SU-DHL-6 (cell line): ENCODE measurements at regions not wholly inside any gene's neighbourhood (a gene's known extent, or its start where the extent isn't known, plus 50 kb on each side); places are given as distances from the start of the nearest gene placed in this dataset.

ENCODE experiments used
- EZH2phosphoT487 ChIP-seq: fragments of 200-600 bp; sonication (generic), shearing (Covaris generic); conservative IDR thresholded peaks from 2 replicates; pipeline ENCODE4 v1.6.1; 2018; ENCODE audit warnings: mild to moderate bottlenecking, antibody characterized with exemption, low read length, moderate library complexity, mixed read lengths
- TF ChIP-seq, protein P1 (sequence below): fragments of 200-600 bp; sonication (generic); IDR thresholded peaks from one replicate; pipeline ENCODE4 v1.5.1; 2017; ENCODE audit warnings: antibody characterized with exemption, mild to moderate bottlenecking, low read length, moderate library complexity; ENCODE audit not compliant: insufficient read depth, poor library complexity, severe bottlenecking

GRCh38 chr16:86313631-86314030 is 196.7 kb upstream of the FOXF1 start:
- TF ChIP-seq, protein P1, sequence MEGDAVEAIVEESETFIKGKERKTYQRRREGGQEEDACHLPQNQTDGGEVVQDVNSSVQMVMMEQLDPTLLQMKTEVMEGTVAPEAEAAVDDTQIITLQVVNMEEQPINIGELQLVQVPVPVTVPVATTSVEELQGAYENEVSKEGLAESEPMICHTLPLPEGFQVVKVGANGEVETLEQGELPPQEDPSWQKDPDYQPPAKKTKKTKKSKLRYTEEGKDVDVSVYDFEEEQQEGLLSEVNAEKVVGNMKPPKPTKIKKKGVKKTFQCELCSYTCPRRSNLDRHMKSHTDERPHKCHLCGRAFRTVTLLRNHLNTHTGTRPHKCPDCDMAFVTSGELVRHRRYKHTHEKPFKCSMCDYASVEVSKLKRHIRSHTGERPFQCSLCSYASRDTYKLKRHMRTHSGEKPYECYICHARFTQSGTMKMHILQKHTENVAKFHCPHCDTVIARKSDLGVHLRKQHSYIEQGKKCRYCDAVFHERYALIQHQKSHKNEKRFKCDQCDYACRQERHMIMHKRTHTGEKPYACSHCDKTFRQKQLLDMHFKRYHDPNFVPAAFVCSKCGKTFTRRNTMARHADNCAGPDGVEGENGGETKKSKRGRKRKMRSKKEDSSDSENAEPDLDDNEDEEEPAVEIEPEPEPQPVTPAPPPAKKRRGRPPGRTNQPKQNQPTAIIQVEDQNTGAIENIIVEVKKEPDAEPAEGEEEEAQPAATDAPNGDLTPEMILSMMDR: no peak
- no peak for TF ChIP-seq EZH2phosphoT487
